ENCODE measurements at regions not wholly inside any gene's neighbourhood (a gene's known extent, or its start where the extent isn't known, plus 50 kb on each side); places are given as distances from the start of the nearest gene placed in this dataset.

GRCh38 chr9:11779971-11780370, 913.2 kb upstream of the TYRP1 start:
- TF ChIP-seq CTCF (IDR thresholded peaks at IDR 0.05; ENCODE audit: borderline replicate concordance, extremely low read depth, low read length, poor library complexity, severe bottlenecking) (no peak), EZH2 (IDR thresholded peaks at IDR 0.05; ENCODE audit: borderline replicate concordance, low read depth, low read length, severe bottlenecking) (no peak)
